H1 (cell line): ENCODE measurements at regions not wholly inside any gene's neighbourhood (a gene's known extent, or its start where the extent isn't known, plus 50 kb on each side); places are given as distances from the start of the nearest gene placed in this dataset.

Experiments
- CBX5 ChIP-seq: fragments of 300-800, 300-1000 bp; sonication (generic); IDR thresholded peaks from 2 replicates; pipeline ENCODE4 v1.7.1; 2016; ENCODE audit warnings: antibody characterized with exemption, low read length, low read depth
- CHD7 ChIP-seq: fragments of 300-600 bp; sonication (generic); IDR thresholded peaks from 2 replicates; pipeline ENCODE4 v1.7.1; 2012; ENCODE audit warnings: low read length, moderate library complexity, mild to moderate bottlenecking, inconsistent platforms; ENCODE audit not compliant: insufficient replicate concordance
- GABPA ChIP-seq: IDR thresholded peaks from 2 replicates; pipeline ENCODE4 v1.6.1; 2011; ENCODE audit warnings: mild to moderate bottlenecking, low read length, moderate library complexity, borderline replicate concordance; ENCODE audit not compliant: insufficient read depth

GRCh38 chr4:127239902-127240763, 392.6 kb upstream of the INTU start (continued):
- TF ChIP-seq CHD7 (no peak), CBX5 (no peak), GABPA (no peak)
- TF ChIP-seq, all 59 proteins: peak for 0
